ENCODE measurements at regions not wholly inside any gene's neighbourhood (a gene's known extent, or its start where the extent isn't known, plus 50 kb on each side); places are given as distances from the start of the nearest gene placed in this dataset.

- TF ChIP-seq POLR2A (IDR thresholded peaks at IDR 0.05; ENCODE audit: low read depth, low read length) (no peak), SPI1 (IDR thresholded peaks at IDR 0.05; ENCODE audit: low read depth, low read length) (no peak), POLR2AphosphoS5 (IDR thresholded peaks at IDR 0.05; ENCODE audit: low read depth, low read length) (no peak), TAF1 (IDR thresholded peaks at IDR 0.05; ENCODE audit: low read depth, low read length) (no peak)
These were observed 237.3 kb downstream of the BCL11B start for GRCh38 chr14:99034711-99035171.

All from GM12891 (cell line).